ENCODE measurements at regions not wholly inside any gene's neighbourhood (a gene's known extent, or its start where the extent isn't known, plus 50 kb on each side); places are given as distances from the start of the nearest gene placed in this dataset.

GRCh38 chr4:123651066-123651465, 254.5 kb downstream of the SPRY1 start:
- TF ChIP-seq GATA2 (IDR thresholded peaks at IDR 0.05; ENCODE audit: low read depth, low read length) (no peak), GATA3 (IDR thresholded peaks at IDR 0.05; ENCODE audit: low read depth, low read length) (no peak)

Measured in SH-SY5Y (cell line).